GM12864 (cell line): ENCODE measurements at regions not wholly inside any gene's neighbourhood (a gene's known extent, or its start where the extent isn't known, plus 50 kb on each side); places are given as distances from the start of the nearest gene placed in this dataset.

Experiments used
- DNase-seq: peaks from one replicate; pipeline ENCODE4 v3.0.0-alpha.2; 2011; ENCODE audit warnings: low read depth
- H3K4me3 ChIP-seq: 2 replicates; pipeline ENCODE4 v1.5.1; 2011; ENCODE audit warnings: mild to moderate bottlenecking, low read depth, low read length, control low read depth
- TF ChIP-seq, protein P1 (sequence below): IDR thresholded peaks from 2 replicates; pipeline ENCODE4 v1.5.1; 2011; ENCODE audit warnings: low read depth, mild to moderate bottlenecking, moderate library complexity, low read length, control low read depth, inconsistent platforms; ENCODE audit errors: missing control alignments

DNA sequence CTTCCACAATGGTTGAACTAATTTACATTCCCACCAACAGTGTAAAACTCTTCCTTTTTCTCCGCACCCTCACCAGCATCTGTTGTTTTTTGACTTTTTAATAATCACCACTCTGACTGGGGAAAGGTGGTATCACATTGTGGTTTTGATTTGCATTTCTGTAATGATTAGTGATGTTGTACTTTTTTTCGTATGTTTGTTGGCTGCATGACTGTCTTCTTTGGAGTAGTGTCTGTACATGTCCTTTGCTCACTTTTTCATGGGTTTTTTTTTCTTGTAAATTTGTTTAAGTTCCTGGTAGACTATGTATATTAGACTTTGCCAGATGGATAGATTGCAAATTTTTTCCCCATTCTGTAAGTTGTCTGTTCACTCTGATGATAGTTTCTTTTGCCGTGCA lies 574.8 kb downstream of the KCNJ3 start:
- no peak overlapping the region for H3K4me3 ChIP-seq
- no peak for DNase-seq
- TF ChIP-seq, protein P1, sequence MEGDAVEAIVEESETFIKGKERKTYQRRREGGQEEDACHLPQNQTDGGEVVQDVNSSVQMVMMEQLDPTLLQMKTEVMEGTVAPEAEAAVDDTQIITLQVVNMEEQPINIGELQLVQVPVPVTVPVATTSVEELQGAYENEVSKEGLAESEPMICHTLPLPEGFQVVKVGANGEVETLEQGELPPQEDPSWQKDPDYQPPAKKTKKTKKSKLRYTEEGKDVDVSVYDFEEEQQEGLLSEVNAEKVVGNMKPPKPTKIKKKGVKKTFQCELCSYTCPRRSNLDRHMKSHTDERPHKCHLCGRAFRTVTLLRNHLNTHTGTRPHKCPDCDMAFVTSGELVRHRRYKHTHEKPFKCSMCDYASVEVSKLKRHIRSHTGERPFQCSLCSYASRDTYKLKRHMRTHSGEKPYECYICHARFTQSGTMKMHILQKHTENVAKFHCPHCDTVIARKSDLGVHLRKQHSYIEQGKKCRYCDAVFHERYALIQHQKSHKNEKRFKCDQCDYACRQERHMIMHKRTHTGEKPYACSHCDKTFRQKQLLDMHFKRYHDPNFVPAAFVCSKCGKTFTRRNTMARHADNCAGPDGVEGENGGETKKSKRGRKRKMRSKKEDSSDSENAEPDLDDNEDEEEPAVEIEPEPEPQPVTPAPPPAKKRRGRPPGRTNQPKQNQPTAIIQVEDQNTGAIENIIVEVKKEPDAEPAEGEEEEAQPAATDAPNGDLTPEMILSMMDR = no peak

DNA sequence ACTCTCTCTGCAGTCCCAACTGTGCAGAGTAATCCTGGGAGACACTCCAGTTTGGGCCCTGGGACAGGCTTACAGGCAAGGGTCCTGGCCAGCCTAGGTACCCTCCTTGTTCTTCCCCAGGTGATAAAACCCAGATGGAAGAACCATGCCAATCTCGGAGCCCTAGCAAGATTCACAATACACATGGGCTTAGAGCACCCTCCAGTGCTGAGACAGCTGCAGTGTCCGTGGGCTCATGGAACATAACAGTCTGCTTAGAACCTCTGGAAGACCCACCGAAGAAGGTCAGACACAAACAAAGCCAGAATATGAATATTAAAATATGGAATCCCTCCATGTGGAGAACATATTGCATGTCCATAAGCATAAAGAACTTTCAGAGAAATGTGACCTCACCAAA lies 568.1 kb downstream of the KCNJ3 start:
- no peak overlapping the region for H3K4me3 ChIP-seq
- no peak for DNase-seq
- TF ChIP-seq, protein P1 = peak; percentile 40

DNA sequence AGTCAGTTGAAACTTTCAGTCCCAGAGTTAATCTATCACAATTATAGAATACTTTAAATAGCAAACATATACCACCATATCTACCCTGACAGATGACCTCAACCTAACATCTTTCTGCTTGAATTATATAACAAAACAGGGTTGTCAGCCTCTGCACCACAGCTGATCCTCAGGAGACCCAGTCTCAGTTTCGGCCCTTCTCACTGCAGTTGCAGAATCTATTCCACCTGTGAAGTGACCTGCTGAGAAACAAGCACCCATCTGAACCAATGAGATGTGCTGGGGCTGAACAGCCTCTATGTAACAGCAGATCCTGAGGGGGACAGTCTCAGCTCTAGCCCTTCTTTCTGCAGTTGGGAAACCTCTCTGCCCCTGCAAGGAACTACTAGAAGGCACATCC lies 567.6 kb downstream of the KCNJ3 start:
- H3K4me3 ChIP-seq = no peak overlapping the region
- no peak for DNase-seq
- TF ChIP-seq, protein P1 = no peak

DNA sequence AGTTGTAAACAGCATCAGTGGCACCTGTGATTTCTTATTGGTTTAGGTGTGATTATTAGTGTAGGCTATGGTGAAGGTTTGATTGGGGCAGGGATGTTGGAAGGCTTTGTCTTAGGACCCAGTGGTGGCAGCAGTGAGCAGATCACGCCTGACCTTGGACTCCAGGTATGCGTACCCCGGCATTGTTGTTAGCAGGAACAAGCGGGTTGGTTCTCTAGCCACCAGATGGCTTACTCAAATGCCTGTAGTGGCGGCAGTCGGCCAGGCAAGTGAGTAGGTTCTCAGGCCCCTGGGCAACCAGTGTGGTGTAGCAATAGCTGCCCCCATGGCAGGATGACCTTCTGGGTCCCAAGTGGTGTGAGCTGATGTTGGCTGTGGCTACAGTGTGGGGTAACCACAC lies 558.3 kb downstream of the KCNJ3 start:
- TF ChIP-seq, protein P1 = peak; percentile 25
- no peak overlapping the region for H3K4me3 ChIP-seq
- DNase-seq = no peak

DNA sequence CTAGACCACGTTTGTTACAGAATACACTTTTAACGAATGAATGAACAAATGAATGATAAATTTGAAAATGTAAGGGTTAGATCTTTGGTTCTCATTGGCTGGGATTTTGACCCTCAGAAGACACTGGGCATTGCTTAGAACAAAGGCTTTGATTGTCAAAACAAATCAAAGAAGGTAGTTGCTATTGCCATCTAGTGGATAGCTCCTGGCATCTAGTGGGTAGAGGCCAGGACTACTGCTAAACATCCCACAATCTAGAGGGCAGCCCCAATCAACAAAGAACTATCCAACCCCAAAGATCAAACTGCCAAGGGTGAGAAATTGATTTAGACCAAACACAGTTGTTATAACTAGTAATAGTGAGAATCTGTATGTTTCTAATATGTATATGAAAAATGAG lies 552.3 kb downstream of the KCNJ3 start:
- no peak overlapping the region for H3K4me3 ChIP-seq
- TF ChIP-seq, protein P1 = peak; percentile 50
- no peak for DNase-seq

DNA sequence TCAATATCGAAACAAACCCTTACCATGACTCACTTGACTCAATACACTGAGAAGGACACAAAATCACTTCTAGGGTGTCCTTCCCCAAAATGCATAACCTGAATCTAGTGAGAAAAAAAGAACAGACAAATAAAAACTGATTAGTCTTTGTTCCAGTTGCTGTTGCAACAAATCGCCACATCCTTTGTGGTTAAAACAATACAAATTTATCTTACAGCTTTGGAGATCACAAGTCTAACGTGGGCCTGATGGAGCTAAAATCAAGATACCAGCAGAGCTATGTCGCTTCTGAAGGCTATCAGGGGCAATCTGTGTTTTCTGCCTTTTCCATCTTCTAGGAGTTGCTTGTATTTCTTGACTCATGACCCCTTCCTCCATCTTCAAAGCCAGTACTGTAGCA lies 541.7 kb downstream of the KCNJ3 start:
- DNase-seq = no peak
- no peak overlapping the region for H3K4me3 ChIP-seq

DNA sequence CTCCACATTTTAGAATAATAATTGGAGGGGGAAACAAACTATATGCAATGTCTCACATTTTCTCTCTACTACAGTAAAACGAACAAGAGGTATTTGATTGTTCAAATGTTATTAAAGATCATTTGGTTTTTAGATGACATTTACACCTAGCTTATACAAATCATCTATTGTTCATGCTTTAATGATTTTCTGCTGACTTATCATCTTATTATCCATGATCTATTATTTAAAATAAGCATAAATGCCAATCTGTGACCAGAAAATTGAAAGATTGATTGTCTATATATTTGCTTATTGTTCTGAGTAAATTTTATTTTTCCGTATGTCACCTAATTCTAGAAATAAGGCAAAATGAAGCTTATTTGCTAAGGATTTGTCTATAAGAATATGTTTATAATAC lies 537.2 kb downstream of the KCNJ3 start:
- no peak for DNase-seq
- H3K4me3 ChIP-seq = no peak overlapping the region
- TF ChIP-seq, protein P1 = no peak

More for the DNA sequence above, 541.7 kb downstream of the KCNJ3 start:
- TF ChIP-seq, protein P1 = no peak
